HG02938 (cell line): ENCODE measurements at regions not wholly inside any gene's neighbourhood (a gene's known extent, or its start where the extent isn't known, plus 50 kb on each side); places are given as distances from the start of the nearest gene placed in this dataset.

Experiments
- ATAC-seq: cut with Tn5 transposase; IDR thresholded peaks from one replicate; pipeline ENCODE4 v1.9.1; 2021; ENCODE audit warnings: mild to moderate bottlenecking, moderate library complexity; ENCODE audit not compliant: unreplicated experiment

DNA sequence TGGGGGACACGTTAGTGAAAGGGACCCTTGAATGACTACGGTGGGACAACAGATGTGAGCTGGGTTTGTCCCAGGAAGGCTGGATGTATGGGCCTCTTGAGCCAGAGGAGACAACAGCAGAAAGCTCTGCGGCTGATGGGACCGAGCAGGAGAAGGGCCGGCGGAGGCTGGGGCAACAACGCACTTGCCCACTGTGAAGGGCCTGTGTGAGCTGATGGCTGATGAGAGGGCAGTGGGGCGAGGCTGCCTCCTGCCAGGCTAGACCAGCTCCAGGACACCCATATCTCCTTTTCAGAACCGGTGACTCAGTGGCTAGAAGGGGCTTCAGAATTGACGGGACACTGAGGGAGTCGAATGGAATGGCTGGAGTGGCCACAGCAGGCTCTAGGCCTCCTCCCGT lies 250.1 kb downstream of the SEC14L1 start:
- no peak for ATAC-seq

DNA sequence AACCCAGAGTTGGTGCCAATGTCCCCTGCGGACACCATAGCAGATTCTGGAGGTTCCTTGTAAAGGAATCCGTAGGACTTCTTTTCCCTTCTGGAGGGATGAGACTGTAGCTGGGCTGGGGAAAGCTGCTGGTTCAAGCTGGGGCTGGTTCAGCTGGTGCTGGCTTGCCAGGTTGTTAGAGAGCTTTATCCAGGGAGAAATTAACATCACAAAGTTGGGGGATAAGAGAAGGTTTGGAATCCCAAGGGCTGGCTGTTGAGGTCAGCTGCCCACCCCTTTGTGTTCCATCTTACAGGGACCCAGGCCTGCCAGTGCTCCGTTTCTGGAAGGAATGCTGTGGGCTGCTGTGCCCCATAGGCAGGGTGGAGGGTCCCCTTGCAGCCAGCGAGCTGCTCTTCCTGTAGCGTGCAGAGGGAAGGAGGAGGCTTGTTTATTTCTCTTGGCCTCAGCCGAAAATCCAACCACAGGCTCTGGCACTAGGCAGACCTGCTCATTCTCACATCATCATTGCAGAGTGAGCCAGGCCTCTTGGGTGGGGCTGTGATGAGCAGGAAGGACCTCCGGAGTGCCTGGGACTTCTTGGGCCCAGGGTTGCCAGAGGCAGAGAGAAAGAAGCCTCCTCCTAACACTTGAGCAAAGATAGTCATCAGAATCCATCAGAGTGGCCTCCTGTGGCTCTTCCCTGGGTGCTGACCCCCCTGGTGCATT lies 251.1 kb downstream of the SEC14L1 start:
- no peak for ATAC-seq

DNA sequence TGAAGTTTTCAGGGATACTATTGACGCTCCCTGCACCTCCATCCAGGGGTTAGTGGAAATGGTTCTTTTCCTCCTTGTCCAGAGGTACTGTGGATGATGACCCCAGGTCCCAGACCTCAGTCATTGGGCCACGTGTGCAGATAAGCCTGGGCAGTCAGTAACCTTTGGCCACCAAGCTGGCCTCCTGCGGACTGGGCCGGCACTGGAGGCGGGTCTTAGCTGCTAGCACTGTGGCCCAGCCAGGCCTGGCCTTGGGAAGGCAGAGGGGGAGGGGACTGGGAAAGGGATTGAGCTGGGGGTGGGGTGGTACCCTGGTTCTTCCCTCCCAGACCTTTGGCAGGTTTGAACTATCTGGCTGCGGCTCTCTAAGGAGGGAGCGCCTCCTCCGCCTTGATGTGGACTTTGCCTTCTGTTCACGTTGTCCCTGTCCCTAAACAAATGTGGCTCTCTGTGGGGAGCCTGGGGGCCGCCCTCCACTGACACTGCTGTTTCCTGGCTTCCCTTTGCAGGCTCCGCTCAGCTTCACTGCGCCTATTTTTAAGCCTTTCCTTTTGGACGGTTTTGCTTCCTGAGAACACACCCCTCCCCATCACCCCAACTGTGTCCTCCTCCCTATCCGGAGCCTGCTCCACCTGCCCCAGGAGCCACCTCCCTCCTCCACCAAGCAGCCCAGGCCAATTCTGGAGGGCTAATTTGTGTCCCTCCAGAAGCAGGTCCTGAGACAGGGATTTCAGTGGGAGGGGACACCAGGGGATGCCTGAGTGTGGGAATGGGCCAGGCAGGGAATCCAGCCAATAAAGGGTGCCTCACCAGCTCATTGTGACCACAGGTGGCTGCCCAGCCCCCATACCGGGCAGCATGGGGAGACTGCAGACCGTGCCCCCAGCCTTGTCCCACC lies 251.9 kb downstream of the SEC14L1 start:
- no peak for ATAC-seq

DNA sequence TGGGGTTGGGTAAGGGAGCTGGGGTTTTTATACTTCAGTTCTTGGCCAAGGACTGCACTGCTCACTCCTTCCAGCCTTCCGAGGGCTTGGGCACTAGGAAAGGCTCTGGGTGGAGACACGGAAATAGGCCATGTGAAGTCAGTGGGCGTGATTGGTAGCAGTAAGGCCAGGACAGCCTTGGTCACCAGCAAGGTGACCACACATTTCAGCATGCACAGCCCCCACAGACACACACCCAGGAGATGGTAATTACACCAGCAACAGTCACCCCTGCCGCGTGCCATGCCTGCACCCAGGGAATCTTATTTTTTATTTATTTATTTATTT lies 252.5 kb downstream of the SEC14L1 start:
- no peak for ATAC-seq

GRCh38 chr17:77393867-77394539 lies 253.2 kb downstream of the SEC14L1 start:
- ATAC-seq = no peak

- no peak for ATAC-seq
These were observed 253.9 kb downstream of the SEC14L1 start for GRCh38 chr17:77394540-77395295.

GRCh38 chr17:77395501-77396048 lies 254.8 kb downstream of the SEC14L1 start:
- no peak for ATAC-seq

GRCh38 chr17:77396610-77397009 lies 255.8 kb downstream of the SEC14L1 start:
- ATAC-seq = no peak

DNA sequence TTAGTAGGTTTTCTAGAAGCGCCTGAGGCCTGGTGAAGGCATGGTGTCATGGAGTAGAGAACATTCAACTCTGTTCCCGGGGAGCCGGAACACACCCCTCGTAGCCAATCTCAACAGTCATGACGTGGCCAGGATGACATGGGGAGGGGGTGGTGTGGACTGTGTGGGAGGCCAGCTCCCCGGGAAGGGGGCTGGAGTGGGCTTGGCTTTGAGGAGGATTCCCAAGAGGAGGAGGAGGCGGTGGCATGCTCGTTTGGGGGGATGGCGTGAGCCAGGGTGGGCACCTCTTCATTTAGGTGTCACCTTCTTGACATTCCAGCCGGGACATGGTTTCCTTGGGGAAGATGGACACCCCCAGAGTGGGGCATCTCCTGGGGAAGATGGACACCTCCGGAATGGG lies 257.5 kb downstream of the SEC14L1 start:
- ATAC-seq = no peak

- no peak for ATAC-seq
These were observed 258.7 kb downstream of the SEC14L1 start for GRCh38 chr17:77399319-77399957.

DNA sequence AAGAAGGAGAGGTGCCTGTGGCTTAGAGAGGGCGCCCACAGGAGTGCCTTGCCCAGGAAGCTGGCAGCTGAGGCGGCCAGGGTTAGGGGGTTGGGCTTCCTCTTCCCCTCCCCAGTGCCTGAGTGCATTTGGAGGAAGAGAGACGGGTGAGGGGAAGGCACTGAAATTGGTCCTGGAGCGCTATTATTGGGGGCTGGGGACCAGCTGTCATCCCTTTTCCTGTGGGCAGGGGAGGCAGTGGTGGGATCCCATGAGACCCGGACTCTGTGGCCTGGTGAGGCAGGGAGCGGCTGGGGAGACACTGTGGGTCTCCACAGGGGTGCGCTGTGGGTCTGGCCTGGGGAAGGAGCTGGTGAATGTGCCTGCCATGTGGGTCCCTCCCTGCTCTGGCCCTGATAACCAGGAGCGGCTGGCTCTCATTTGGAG lies 259.7 kb downstream of the SEC14L1 start:
- ATAC-seq = no peak

DNA sequence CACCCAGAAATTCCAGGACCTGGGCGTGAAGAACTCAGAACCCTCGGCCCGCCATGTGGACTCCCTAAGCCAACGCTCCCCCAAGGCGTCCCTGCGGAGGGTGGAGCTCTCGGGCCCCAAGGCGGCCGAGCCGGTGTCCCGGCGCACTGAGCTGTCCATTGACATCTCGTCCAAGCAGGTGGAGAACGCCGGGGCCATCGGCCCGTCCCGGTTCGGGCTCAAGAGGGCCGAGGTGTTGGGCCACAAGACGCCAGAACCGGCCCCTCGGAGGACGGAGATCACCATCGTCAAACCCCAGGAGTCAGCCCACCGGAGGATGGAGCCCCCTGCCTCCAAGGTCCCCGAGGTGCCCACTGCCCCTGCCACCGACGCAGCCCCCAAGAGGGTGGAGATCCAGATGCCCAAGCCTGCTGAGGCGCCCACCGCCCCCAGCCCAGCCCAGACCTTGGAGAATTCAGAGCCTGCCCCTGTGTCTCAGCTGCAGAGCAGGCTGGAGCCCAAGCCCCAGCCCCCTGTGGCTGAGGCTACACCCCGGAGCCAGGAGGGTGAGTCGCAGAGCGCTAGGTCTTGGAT lies 261.5 kb downstream of the SEC14L1 start:
- ATAC-seq = no peak

DNA sequence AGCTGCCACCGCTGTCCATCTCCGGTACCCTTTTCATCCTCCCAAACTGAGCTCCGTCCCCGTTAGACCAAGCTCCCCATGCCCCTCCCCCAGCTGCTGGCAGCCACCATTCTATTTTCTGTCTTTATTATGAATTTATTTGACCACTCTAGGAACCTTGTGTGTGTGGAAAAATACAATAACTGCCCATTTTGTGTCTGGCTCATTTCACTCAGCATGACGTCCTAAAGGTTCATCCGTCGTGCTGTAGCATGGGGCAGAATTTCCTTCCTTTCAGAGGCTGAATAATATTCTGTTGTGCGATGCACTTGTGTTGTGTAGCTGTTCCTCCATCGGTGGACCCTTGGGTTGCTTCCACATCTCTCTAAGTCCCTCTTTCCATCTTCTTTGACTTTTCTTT lies 263.1 kb downstream of the SEC14L1 start:
- no peak for ATAC-seq

DNA sequence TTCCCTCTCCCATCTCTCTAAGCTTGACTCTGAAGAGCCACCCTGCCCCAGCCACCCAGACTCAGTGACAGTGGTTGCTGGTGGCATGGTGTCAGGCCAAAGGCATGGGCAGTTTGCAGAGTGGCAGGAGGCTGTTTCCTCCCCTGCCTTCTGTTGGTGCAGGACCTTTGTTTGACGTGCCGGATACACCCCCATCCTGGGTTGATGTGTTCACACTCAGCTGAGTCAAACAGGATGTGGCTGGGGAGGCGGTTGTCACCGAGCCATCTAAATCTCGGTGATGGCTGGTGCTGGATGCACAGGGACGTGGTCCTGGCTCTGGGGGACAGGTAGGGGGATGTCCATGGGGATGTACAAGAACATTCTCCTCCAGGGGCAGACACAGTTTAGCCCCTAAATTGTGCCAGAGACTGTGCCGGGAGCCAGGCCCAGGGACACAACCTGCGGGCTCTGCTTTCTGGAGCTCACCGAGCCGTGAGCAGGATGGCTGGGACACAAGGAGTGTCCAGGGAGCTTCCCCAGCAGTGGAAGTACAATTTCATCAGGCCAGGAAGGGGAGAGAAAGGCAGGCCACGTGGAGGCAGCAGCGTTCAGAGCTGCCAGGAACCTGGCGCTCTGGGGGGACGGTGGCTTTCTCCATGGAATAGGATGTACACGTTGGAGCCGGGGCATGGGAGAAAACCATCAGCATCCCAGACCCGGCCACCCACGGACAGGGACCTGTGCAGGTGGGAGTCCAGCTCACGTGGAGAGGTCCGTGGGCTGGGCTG lies 264.2 kb downstream of the SEC14L1 start:
- peak; percentile 55 for ATAC-seq

DNA sequence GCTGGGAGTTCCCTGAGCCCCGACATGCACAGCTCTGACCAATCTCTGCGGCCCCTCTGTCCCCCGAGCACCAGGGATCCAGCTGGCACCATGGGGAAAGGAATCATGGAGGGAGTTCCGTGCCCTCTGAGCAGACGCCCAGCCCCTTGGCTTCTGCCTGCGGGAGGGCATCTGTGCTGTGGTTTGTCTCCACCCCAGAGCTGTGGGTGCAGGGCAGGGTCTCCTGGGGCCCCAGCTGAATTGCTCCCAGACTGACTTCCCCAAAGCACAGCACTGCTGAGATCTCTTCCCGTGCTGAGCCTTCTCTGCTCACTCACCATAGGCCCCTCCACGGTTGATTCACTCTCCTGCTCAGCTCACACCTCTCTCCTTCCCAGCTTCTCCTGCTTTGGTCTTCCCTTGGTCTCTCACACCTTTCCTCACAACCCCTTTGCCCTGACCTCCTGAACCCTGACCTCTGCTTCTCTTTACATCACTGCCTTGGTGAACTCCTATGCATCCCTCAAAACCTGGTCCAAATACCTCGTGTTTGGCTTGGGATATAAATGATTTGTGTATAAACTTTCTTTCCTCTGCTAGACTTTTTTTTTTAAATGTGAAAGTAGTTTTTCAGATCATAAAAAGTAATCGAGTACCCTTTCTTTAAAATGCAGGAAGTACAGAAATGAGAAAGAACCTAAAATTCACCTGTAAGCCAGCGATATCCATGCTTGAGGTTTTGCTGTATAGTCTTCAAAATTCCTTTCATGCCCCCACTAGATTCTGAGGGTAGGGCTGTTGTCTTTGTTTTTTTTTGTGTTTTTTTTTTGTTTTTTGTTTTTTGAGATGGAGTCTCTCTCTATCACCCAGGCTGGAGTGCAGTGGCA lies 265.3 kb downstream of the SEC14L1 start:
- no peak for ATAC-seq

DNA sequence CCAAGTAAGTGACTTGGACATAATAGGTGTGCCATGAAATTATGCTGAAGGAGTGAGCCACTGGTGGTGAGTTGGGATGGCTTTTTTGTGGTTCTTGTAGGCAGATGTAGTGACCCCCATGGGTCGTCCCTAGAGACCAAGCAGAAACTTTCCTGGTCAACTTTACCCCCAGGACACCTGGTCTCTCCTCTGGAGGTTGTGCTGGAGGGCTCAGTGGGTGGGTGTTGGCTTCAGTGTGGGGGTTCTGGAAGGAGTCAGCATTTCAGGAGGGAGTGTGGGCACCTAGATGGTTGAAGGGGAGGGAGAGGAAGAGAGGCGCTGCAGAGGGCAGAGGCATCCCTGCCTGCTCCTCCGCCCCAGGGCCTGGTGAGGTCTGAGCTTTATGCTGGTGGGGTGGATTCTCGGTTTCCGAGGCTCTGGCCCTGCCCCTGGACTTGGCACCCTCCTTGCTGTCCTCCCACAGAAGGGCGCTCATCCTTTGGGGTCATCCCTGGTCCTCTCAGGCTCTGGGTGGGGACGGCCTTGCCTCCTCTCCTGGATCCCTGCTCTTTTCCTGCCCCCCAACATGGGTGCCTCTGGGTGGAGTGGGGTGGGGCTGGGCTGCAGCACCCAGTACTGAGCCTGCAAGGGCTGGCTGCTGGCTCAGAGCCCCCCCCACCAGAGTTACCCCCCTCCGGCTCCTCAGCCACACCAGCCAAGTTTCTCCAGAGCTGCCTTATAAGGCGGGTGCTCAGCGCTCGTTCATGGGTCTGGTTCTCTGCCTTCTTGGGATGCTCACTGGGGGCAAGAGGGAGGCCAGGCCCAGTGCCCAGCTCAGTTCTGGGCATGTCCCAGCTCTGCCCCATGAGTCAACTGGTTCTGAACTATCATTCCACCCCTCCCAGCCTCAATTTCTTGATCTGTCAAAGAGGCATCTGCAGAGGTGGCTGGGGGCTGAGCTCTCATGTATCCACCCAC lies 266.8 kb downstream of the SEC14L1 start:
- no peak for ATAC-seq

DNA sequence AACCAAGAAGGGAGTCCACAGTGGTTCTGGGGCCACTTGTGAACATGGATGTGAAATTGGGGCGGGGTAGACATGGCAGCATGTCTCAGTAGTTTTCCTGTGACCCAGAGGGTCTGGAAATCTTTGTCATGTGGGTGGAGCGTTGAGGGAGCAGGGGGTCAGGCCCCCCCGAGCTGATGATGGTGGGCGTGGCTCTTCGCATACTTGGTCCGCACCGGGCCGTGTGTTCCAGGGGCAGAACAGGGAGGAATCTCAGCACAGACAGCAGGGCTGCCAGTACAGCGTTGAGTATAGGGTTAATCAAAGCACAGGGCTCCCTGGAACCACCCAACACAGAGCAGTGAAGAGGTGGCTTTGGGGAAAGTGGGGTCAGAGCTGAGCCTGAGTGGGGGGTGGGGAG lies 267.5 kb downstream of the SEC14L1 start:
- ATAC-seq = no peak
